Lower leg skin (tissue), 4 donors: ENCODE measurements at regions not wholly inside any gene's neighbourhood (a gene's known extent, or its start where the extent isn't known, plus 50 kb on each side); places are given as distances from the start of the nearest gene placed in this dataset.

ENCODE experiments used
- DNase-seq, 2 donors: peaks; one replicate each; pipeline ENCODE4 v3.0.0-alpha.2; 2019; ENCODE audit warnings: low spot score in 2 of 2
- H3K4me3 ChIP-seq: fragments of 200-600 bp; sonication (generic); 2 replicates; pipeline ENCODE4 v1.5.1; 2017; ENCODE audit warnings: mild to moderate bottlenecking, low read depth; ENCODE audit not compliant: poor library complexity, severe bottlenecking
- CTCF ChIP-seq, 3 donors: fragments of 450-650 bp; IDR thresholded peaks; one replicate each; pipeline ENCODE4 v1.5.1; 2016; ENCODE audit warnings: antibody characterized with exemption in 3 of 3, mild to moderate bottlenecking in 3 of 3, moderate library complexity in 2 of 3
- POLR2A ChIP-seq, 2 donors: fragments of 450-650 bp; IDR thresholded peaks; one replicate each; pipeline ENCODE4 v1.6.1; 2016 to 2017; ENCODE audit warnings: antibody characterized with exemption in 2 of 2, mild to moderate bottlenecking in 1 of 2, moderate library complexity in 1 of 2
- WGBS, 2 donors: methylation state at CpG; one replicate each; pipeline ENCODE4 v1.1.5; 2018; 5-methylcytosine and 5-hydroxymethylcytosine counted together
- intact Hi-C: fragments of 100-400 bp; cut with DNase I; formaldehyde crosslinking; loops from one replicate; pipeline ENCODE4 v1.15.0; 2023; ENCODE audit warnings: low total_unique reads

GRCh38 chr22:27459999-27460398, 341.6 kb downstream of the MN1 start:
- 50 to 55% methylated on average over 3 of the region's 3 CpGs for WGBS, 2 donors
- H3K4me3 ChIP-seq: no peak overlapping the region
- intact Hi-C loops: no loop called here
- DNase-seq: no peak
- TF ChIP-seq CTCF (IDR thresholded peaks at IDR 0.05) (no peak), POLR2A (IDR thresholded peaks at IDR 0.05) (no peak)

GRCh38 chr22:27460591-27461347, 340.8 kb downstream of the MN1 start:
- TF ChIP-seq POLR2A (IDR thresholded peaks at IDR 0.05) (no peak), CTCF (IDR thresholded peaks at IDR 0.05) (no peak)
- intact Hi-C loops: no loop called here
- DNase-seq: peak; percentile 51 to 90
- 31 to 37% methylated on average over 6 of the region's 6 CpGs for WGBS, 2 donors
- H3K4me3 ChIP-seq: no peak overlapping the region

GRCh38 chr22:27461470-27461869, 340.1 kb downstream of the MN1 start:
- no peak for TF ChIP-seq POLR2A (IDR thresholded peaks at IDR 0.05)
- intact Hi-C loops: no loop called here
- DNase-seq: no peak
- WGBS, 2 donors: 26 to 55% methylated on average over 3 of the region's 3 CpGs
- H3K4me3 ChIP-seq: no peak overlapping the region

GRCh38 chr22:27462190-27462589, 339.4 kb downstream of the MN1 start:
- TF ChIP-seq CTCF (IDR thresholded peaks at IDR 0.05) (no peak), POLR2A (IDR thresholded peaks at IDR 0.05) (no peak)
- no peak overlapping the region for H3K4me3 ChIP-seq
- 42 to 43% methylated on average over 7 of the region's 7 CpGs for WGBS, 2 donors
- intact Hi-C loops: no loop called here
- DNase-seq: no peak

GRCh38 chr22:27463121-27463660, 338.4 kb downstream of the MN1 start:
- intact Hi-C loops: no loop called here
- DNase-seq: no peak
- TF ChIP-seq POLR2A (IDR thresholded peaks at IDR 0.05) (no peak), CTCF (IDR thresholded peaks at IDR 0.05) (no peak)
- no peak overlapping the region for H3K4me3 ChIP-seq
- 78 to 83% methylated on average over 13 of the region's 13 CpGs for WGBS, 2 donors

GRCh38 chr22:27466229-27466628, 335.3 kb downstream of the MN1 start:
- H3K4me3 ChIP-seq: no peak overlapping the region
- intact Hi-C loops: no loop called here
- no peak for DNase-seq
- TF ChIP-seq CTCF (IDR thresholded peaks at IDR 0.05): no peak
- TF ChIP-seq POLR2A (IDR thresholded peaks at IDR 0.05): no peak
- 79 to 83% methylated on average over 2 of the region's 2 CpGs for WGBS, 2 donors
